GM06990 (cell line): ENCODE measurements at regions not wholly inside any gene's neighbourhood (a gene's known extent, or its start where the extent isn't known, plus 50 kb on each side); places are given as distances from the start of the nearest gene placed in this dataset.

Experiments used
- DNase-seq: peaks from one replicate; pipeline ENCODE4 v3.0.0-alpha.2; 2011; ENCODE audit not compliant: insufficient read length; ENCODE audit errors: extremely low read depth
- H3K27me3 ChIP-seq: replicated peaks from 2 replicates; pipeline ENCODE4 v1.6.0; 2011; ENCODE audit warnings: low read length; ENCODE audit not compliant: control insufficient read depth, insufficient read depth
- H3K36me3 ChIP-seq: 2 replicates; pipeline ENCODE4 v1.5.1; 2011; ENCODE audit warnings: low read length; ENCODE audit not compliant: control insufficient read depth, insufficient read depth
- H3K4me3 ChIP-seq: replicated peaks from 2 replicates; pipeline ENCODE4 v1.5.1; 2011; ENCODE audit warnings: low read depth, mild to moderate bottlenecking, control low read depth, low read length
- TF ChIP-seq, protein P1 (sequence below): IDR thresholded peaks from 2 replicates; pipeline ENCODE4 v1.5.1; 2011; ENCODE audit warnings: low read length, control low read depth, mild to moderate bottlenecking, inconsistent platforms; ENCODE audit not compliant: insufficient read depth, poor library complexity, severe bottlenecking

DNA sequence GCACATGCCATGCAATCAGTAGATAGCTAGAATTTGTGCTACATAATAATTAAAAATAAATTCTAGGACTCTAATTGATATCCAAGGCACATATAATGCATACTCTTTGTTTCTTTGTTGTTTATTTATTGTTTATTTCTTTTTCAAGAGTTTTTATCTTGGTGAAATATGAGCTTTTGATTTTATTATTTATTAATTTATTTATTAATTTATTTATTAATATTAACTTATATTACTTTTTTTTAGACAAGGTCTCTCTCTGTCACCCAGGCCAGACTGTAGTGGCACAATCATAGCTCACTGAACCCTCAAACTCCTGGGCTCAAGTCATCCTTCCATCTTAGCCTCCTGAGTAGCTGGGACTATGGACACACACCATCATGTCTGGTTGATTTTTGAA, 519.9 kb downstream of the HAO1 start:
- no peak for DNase-seq
- Histone ChIP-seq H3K27me3 (no peaks in the 10 kb centered on the region), H3K36me3 (no peaks in the 10 kb centered on the region), H3K4me3 (no peak overlapping the region)
- TF ChIP-seq, protein P1, sequence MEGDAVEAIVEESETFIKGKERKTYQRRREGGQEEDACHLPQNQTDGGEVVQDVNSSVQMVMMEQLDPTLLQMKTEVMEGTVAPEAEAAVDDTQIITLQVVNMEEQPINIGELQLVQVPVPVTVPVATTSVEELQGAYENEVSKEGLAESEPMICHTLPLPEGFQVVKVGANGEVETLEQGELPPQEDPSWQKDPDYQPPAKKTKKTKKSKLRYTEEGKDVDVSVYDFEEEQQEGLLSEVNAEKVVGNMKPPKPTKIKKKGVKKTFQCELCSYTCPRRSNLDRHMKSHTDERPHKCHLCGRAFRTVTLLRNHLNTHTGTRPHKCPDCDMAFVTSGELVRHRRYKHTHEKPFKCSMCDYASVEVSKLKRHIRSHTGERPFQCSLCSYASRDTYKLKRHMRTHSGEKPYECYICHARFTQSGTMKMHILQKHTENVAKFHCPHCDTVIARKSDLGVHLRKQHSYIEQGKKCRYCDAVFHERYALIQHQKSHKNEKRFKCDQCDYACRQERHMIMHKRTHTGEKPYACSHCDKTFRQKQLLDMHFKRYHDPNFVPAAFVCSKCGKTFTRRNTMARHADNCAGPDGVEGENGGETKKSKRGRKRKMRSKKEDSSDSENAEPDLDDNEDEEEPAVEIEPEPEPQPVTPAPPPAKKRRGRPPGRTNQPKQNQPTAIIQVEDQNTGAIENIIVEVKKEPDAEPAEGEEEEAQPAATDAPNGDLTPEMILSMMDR = no peak

DNA sequence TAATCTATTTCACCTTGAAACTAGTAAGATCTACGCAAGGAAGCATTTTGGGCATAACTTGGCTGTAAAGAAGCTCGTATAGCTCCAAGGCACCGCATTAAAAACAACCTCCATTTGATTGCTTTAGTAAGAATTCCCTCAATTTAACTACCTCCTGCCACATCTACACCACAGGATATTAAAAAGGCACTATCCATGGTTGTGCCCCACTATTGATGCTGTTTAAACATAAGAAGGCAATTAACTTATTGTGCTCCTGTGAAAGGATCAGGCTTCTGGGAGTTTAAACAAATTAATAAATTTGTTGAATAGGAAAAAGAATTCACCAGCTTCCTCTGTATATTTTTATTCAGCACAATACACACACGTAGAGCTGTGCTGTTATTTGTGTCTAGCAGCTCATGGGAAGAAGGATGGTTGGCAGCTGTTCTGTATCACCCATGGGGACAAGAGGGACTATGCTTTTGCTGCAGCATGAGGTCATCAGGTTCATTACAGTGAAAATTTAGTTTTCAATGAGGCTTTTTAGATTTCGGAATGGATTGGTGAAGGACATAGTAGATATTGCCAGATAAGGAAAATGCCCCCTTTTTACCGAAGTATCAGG, 513.3 kb downstream of the HAO1 start:
- Histone ChIP-seq H3K4me3 (no peak overlapping the region), H3K36me3 (no peaks in the 10 kb centered on the region), H3K27me3 (no peaks in the 10 kb centered on the region)
- TF ChIP-seq, protein P1 = no peak
- DNase-seq = no peak

DNA sequence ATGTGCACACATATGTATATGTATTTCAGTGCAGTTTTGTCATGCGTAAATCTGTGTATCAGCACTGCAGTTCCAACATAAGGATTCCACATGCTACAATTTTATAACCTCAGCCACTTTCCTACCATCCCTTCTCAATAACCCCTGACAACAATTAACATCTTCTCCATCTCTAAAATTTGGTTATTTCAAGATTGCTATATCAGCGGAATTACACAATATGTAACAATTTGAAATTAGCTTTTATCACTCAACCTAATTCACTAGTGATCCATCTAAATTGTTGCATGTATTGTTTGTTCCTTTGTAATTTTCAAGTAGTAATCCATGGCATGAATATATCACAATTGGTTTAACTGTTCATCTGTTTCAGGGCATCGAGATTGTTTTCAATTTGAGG, 511.3 kb downstream of the HAO1 start:
- Histone ChIP-seq H3K4me3 (no peak overlapping the region), H3K36me3 (no peaks in the 10 kb centered on the region), H3K27me3 (no peaks in the 10 kb centered on the region)
- no peak for DNase-seq
- TF ChIP-seq, protein P1 = no peak

DNA sequence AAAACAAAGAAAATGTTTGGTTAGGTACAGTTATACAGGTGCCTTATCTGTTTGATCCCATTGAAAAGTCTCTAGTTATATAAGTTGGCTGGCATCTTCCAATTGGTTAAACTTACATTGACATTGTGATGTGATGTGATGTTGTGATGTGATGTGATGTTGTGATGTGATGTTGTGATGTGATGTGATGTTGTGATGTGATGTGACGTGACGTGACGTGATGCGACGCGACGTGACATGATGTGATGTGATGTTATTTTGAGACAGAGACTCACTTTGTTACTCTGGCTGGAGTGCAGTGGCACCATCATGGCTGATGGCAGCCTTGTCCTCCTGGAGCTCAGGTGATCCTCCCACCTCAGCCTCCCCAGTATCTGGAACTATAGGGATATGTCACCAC, 507.6 kb downstream of the HAO1 start:
- no peaks in the 10 kb centered on the region for H3K36me3 ChIP-seq
- TF ChIP-seq, protein P1 = no peak
- no peaks in the 10 kb centered on the region for H3K27me3 ChIP-seq
- DNase-seq = no peak
- H3K4me3 ChIP-seq = no peak overlapping the region

DNA sequence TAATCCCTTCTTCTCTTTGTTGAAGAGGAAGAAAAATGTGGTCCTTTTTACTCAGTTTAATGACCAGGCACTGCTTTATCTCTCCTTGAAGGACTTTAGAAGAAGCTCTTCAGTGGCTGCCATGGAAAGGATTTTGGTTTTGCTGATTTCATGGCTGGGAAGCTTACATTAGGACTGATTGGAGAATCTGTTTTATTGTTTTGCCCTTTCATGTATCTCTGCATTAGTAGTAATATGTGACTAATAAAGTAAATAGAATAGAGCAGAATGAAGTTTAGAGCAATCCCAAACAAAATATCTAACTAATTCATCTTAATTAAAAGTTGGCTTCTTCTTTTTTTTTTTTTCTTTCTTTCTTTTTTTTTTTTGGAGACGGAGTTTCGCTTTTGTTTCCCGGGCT, 502.9 kb downstream of the HAO1 start:
- TF ChIP-seq, protein P1 = no peak
- DNase-seq = no peak
- H3K27me3 ChIP-seq = no peaks in the 10 kb centered on the region
- H3K4me3 ChIP-seq = no peak overlapping the region
- H3K36me3 ChIP-seq = no peaks in the 10 kb centered on the region

DNA sequence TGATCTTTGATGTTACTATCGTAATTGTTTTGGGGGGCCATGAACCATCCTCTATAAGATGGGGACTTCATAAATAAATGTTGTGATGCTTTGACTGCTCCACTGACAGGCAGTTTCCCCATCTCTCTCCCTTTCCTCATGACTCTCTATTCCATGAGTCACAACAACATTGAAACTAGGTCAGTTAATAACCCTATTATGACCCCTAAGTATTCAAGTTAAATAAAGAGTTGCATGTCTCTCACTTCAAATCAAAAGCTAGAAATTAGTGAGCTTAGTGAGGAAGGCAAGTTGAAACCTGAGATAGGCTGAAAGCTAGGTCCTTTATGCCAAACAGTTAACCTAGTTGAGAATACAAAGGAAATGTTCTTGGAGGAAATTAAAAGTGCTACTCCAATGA, 491.0 kb downstream of the HAO1 start:
- H3K36me3 ChIP-seq = no peaks in the 10 kb centered on the region
- TF ChIP-seq, protein P1 = no peak
- no peak overlapping the region for H3K4me3 ChIP-seq
- no peak for DNase-seq
- no peaks in the 10 kb centered on the region for H3K27me3 ChIP-seq
